HepG2 (cell line): ENCODE measurements at regions not wholly inside any gene's neighbourhood (a gene's known extent, or its start where the extent isn't known, plus 50 kb on each side); places are given as distances from the start of the nearest gene placed in this dataset.
A peak's percentile ranks its signal among the peaks of the same experiment; 100 is the strongest.

Source experiments
- CTCF ChIP-seq: sonication (generic); formaldehyde crosslinking; IDR thresholded peaks from 2 replicates; pipeline ENCODE4 v1.5.0; 2020; ENCODE audit warnings: mild to moderate bottlenecking, missing genetic modification reagents, moderate library complexity
- HNF1B ChIP-seq: sonication (generic); formaldehyde crosslinking; IDR thresholded peaks from 2 replicates; pipeline ENCODE4 v1.5.1; 2020; ENCODE audit warnings: mild to moderate bottlenecking, moderate library complexity, missing genetic modification reagents
- IKZF4 ChIP-seq: sonication (generic); formaldehyde crosslinking; IDR thresholded peaks from 2 replicates; pipeline ENCODE4 v1.5.1; 2020; ENCODE audit warnings: borderline replicate concordance, mild to moderate bottlenecking, low read depth, missing genetic modification reagents; ENCODE audit errors: not compliant biosample characterization
- POLR2AphosphoS5 ChIP-seq: IDR thresholded peaks from 2 replicates; pipeline ENCODE4 v1.6.1; 2012; ENCODE audit warnings: low read depth, low read length
- SALL1 ChIP-seq: sonication (generic); formaldehyde crosslinking; IDR thresholded peaks from 2 replicates; pipeline ENCODE4 v1.8.0; 2022; ENCODE audit warnings: mild to moderate bottlenecking, missing genetic modification reagents
- SIN3A ChIP-seq: IDR thresholded peaks from 2 replicates; pipeline ENCODE4 v1.6.1; 2011; ENCODE audit warnings: low read depth, mild to moderate bottlenecking, control low read depth, low read length, borderline replicate concordance
- SRF ChIP-seq: IDR thresholded peaks from 2 replicates; pipeline ENCODE4 v1.6.1; 2011; ENCODE audit warnings: mild to moderate bottlenecking, low read depth, low read length, moderate library complexity
- ZBTB26 ChIP-seq: IDR thresholded peaks from 2 replicates; pipeline ENCODE4 v1.6.1; 2016; ENCODE audit warnings: missing compliant biosample characterization, missing genetic modification reagents, borderline replicate concordance
- ZNF30 ChIP-seq: sonication (generic); formaldehyde crosslinking; IDR thresholded peaks from 2 replicates; pipeline ENCODE4 v1.5.0; 2020; ENCODE audit warnings: mild to moderate bottlenecking, missing genetic modification reagents
- ZNF552 ChIP-seq: sonication (generic); formaldehyde crosslinking; IDR thresholded peaks from 2 replicates; pipeline ENCODE4 v1.9.0; 2022; ENCODE audit warnings: missing genetic modification reagents, mild to moderate bottlenecking, borderline replicate concordance

GRCh38 chr10:59008452-59008851, 168.0 kb upstream of the PHYHIPL start:
- TF ChIP-seq CTCF (CRISPR knock-in tag) (no peak), HNF1B (CRISPR knock-in tag) (no peak), ZNF30 (CRISPR knock-in tag) (no peak), SRF (no peak), SALL1 (CRISPR knock-in tag) (peak; percentile 7; the same call in 1 of the 2 replicates), ZBTB26 (CRISPR knock-in tag) (no peak), POLR2AphosphoS5 (no peak), SIN3A (no peak), ZNF552 (no peak), IKZF4 (CRISPR knock-in tag) (no peak)
